GM12891 (cell line): ENCODE measurements at regions not wholly inside any gene's neighbourhood (a gene's known extent, or its start where the extent isn't known, plus 50 kb on each side); places are given as distances from the start of the nearest gene placed in this dataset.
A peak's percentile ranks its signal among the peaks of the same experiment; 100 is the strongest.
"Not testable (repeated sequence)": the region's sequence is repeated elsewhere in the genome, so short reads cannot be mapped to it uniquely, and the experiment has no call there.

Experiments used
- DNase-seq: peaks from one replicate; pipeline ENCODE4 v3.0.0; 2011; ENCODE audit warnings: low spot score; ENCODE audit not compliant: insufficient read length
- FAIRE-seq: peaks from 2 replicates; lab custom pipeline; 2011; peaks lifted over from hg19 to GRCh38; lab: Jason Lieb, UNC
- PAX5 ChIP-seq: IDR thresholded peaks from 2 replicates; pipeline ENCODE4 v1.6.1; 2011; ENCODE audit warnings: low read length, moderate library complexity, mild to moderate bottlenecking; ENCODE audit not compliant: insufficient read depth, severe bottlenecking
- POLR2A ChIP-seq: IDR thresholded peaks from 2 replicates; pipeline ENCODE4 v1.6.1; 2011; ENCODE audit warnings: low read depth, low read length, control low read depth
- POLR2AphosphoS5 ChIP-seq: IDR thresholded peaks from 2 replicates; pipeline ENCODE4 v1.6.1; 2011; ENCODE audit warnings: low read depth, low read length, control low read depth
- POU2F2 ChIP-seq: IDR thresholded peaks from 2 replicates; pipeline ENCODE4 v1.6.1; 2011; ENCODE audit warnings: low read depth, mild to moderate bottlenecking, control low read depth, low read length, moderate library complexity
- SPI1 ChIP-seq: IDR thresholded peaks from 2 replicates; pipeline ENCODE4 v1.6.1; 2011; ENCODE audit warnings: low read depth, low read length, control low read depth
- TAF1 ChIP-seq: IDR thresholded peaks from 2 replicates; pipeline ENCODE4 v1.6.1; 2011; ENCODE audit warnings: low read depth, low read length, control low read depth

- TF ChIP-seq POU2F2 (no peak), SPI1 (no peak), POLR2A (no peak), POLR2AphosphoS5 (no peak), TAF1 (no peak), PAX5 (no peak)
- DNase-seq (no peak), FAIRE-seq (no peak)
Observed at GRCh38 chr7:68967598-68967997, 630.7 kb upstream of the AUTS2 start.

- TF ChIP-seq POLR2A, result no peak
- TF ChIP-seq TAF1, result no peak
- TF ChIP-seq PAX5, result no peak
- TF ChIP-seq POLR2AphosphoS5, result no peak
- TF ChIP-seq SPI1, result no peak
- TF ChIP-seq POU2F2, result no peak
- FAIRE-seq, result no peak
Observed at GRCh38 chr7:68969571-68969970, 628.7 kb upstream of the AUTS2 start.

GRCh38 chr7:68971634-68972340 is 626.5 kb upstream of the AUTS2 start:
- no peak for TF ChIP-seq POU2F2
- TF ChIP-seq POLR2AphosphoS5, result no peak
- TF ChIP-seq TAF1, result no peak
- no peak for TF ChIP-seq PAX5
- no peak for TF ChIP-seq POLR2A
- TF ChIP-seq SPI1, result no peak
- no peak for FAIRE-seq
- DNase-seq, result no peak

More at GRCh38 chr7:68969571-68969970, 628.7 kb upstream of the AUTS2 start:
- DNase-seq, result no peak

GRCh38 chr7:68977385-68978055 is 620.8 kb upstream of the AUTS2 start:
- no peak for TF ChIP-seq POLR2AphosphoS5
- no peak for TF ChIP-seq POLR2A
- TF ChIP-seq POU2F2, result no peak
- no peak for TF ChIP-seq TAF1
- TF ChIP-seq SPI1, result no peak
- FAIRE-seq, result no peak
- DNase-seq, result no peak

GRCh38 chr7:68978710-68979109 is 619.6 kb upstream of the AUTS2 start:
- DNase-seq, result no peak
- no peak for TF ChIP-seq TAF1
- TF ChIP-seq POLR2A, result no peak
- TF ChIP-seq SPI1, result no peak
- no peak for TF ChIP-seq POLR2AphosphoS5
- TF ChIP-seq PAX5, result no peak
- no peak for TF ChIP-seq POU2F2
- FAIRE-seq, result no peak

GRCh38 chr7:68980011-68980410 is 618.3 kb upstream of the AUTS2 start:
- no peak for DNase-seq
- no peak for FAIRE-seq
- TF ChIP-seq PAX5 (no peak), POLR2AphosphoS5 (no peak), TAF1 (no peak), POU2F2 (no peak), SPI1 (peak; percentile 43), POLR2A (no peak)

- DNase-seq, FAIRE-seq: not testable (repeated sequence)
Observed at GRCh38 chr7:68980432-68980831, 617.8 kb upstream of the AUTS2 start.

GRCh38 chr7:68984306-68984705 is 614.0 kb upstream of the AUTS2 start:
- no peak for DNase-seq
- TF ChIP-seq POU2F2 (no peak), POLR2AphosphoS5 (no peak), TAF1 (no peak), POLR2A (no peak), PAX5 (no peak), SPI1 (no peak)
- no peak for FAIRE-seq

GRCh38 chr7:68994841-68995240 is 603.4 kb upstream of the AUTS2 start:
- no peak for TF ChIP-seq PAX5
- no peak for TF ChIP-seq POU2F2
- no peak for TF ChIP-seq TAF1
- TF ChIP-seq POLR2AphosphoS5, result no peak
- no peak for TF ChIP-seq SPI1
- no peak for TF ChIP-seq POLR2A
- FAIRE-seq, result no peak
- no peak for DNase-seq

- FAIRE-seq, result no peak
- DNase-seq, result no peak
- TF ChIP-seq POU2F2 (no peak), POLR2A (no peak), TAF1 (no peak)
Observed at GRCh38 chr7:68998136-68998535, 600.1 kb upstream of the AUTS2 start.
